Body of pancreas (tissue), 4 donors: ENCODE measurements at regions not wholly inside any gene's neighbourhood (a gene's known extent, or its start where the extent isn't known, plus 50 kb on each side); places are given as distances from the start of the nearest gene placed in this dataset.

Experiments used
- ATAC-seq: fragments of 150-250 bp; one replicate; pipeline ENCODE4 v1.9.1; 2016
- DNase-seq, 4 donors: peaks; one replicate each; pipeline ENCODE4 v3.0.0-alpha.2; 2019
- H3K27ac ChIP-seq, 4 donors: fragments of 200-600 bp; sonication (generic); 1 replicate in 3 of 4; 2 replicates in 1 of 4; pipeline versions ENCODE4 v1.5.1 to v1.6.1; 2016 to 2019; ENCODE audit warnings: mild to moderate bottlenecking in 1 of 4, mixed read lengths in 1 of 4, moderate library complexity in 1 of 4
- H3K27me3 ChIP-seq, 2 donors: fragments of 200-600 bp; sonication (generic); one replicate each; pipeline ENCODE4 v1.6.0; 2016; ENCODE audit warnings: mild to moderate bottlenecking in 1 of 2
- H3K36me3 ChIP-seq, 2 donors: fragments of 200-600 bp; sonication (generic); replicated peaks in 1 of 2; 2 replicates each; pipeline ENCODE4 v1.5.1; 2016; ENCODE audit warnings: low read depth in 2 of 2; ENCODE audit not compliant: insufficient read depth in 1 of 2
- H3K4me1 ChIP-seq: fragments of 200-600 bp; sonication (generic); one replicate; pipeline ENCODE4 v1.6.0; 2016
- H3K4me3 ChIP-seq, 2 donors: fragments of 200-600 bp; sonication (generic); 1 replicate in 1 of 2; 2 replicates in 1 of 2; pipeline ENCODE4 v1.5.1; 2016 to 2019
- H3K9me3 ChIP-seq, 3 donors: fragments of 200-600 bp; sonication (generic); 1 replicate in 2 of 3; 2 replicates in 1 of 3; pipeline ENCODE4 v1.5.1; 2016
- CTCF ChIP-seq, 7 experiments: fragments of 450-650 bp in 4 of 7; fragments of 200-600 bp in 3 of 7; sonication (generic) in 3 of 7; IDR thresholded peaks; one replicate each; pipeline ENCODE4 v1.5.1; 2016 to 2019; ENCODE audit warnings: antibody characterized with exemption in 7 of 7
- POLR2A ChIP-seq, 3 donors: fragments of 450-650 bp; IDR thresholded peaks; one replicate each; pipeline ENCODE4 v1.6.1; 2016; ENCODE audit warnings: antibody characterized with exemption in 3 of 3, mild to moderate bottlenecking in 2 of 3
- WGBS, 2 donors: methylation state at CpG; one replicate each; pipeline ENCODE4 v1.1.5; 2017; 5-methylcytosine and 5-hydroxymethylcytosine counted together
- intact Hi-C: fragments of 100-400 bp; cut with DNase I; formaldehyde crosslinking; loops from one replicate; pipeline ENCODE4 v1.15.1; 2023

DNA sequence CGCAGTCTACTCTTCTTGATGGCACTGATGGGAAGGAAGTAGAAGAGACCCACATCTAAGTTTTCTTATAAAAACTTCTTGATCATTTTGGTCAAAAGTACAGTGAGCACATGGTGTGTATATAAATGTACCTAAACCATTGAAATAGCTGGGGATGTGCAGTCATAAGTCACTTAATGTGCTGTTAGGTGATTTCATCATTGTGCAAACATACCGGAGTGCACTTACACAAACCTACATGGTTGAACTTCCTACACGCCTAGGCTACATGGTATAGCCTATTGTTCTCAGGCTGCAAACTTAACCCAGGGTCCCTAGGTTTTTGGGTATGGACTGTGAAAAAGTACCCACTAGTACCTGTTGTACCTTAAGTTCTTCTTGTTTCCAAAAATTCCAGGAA, 123.3 kb upstream of the ZNF438 start:
- WGBS, 2 donors = no CpG with 5 or more reads among the region's 3 CpGs
- intact Hi-C loops = no loop called here

GRCh38 chr10:31157123-31158010, 125.7 kb upstream of the ZNF438 start:
- no peaks in the 10 kb centered on the region for H3K36me3 ChIP-seq
- H3K27ac ChIP-seq = peak overlapping the region in 2 of 4 donors; percentile 23 to 25
- H3K9me3 ChIP-seq = no peaks in the 10 kb centered on the region
- no peak for TF ChIP-seq CTCF (IDR thresholded peaks at IDR 0.05)
- no peak for TF ChIP-seq POLR2A (IDR thresholded peaks at IDR 0.05)
- intact Hi-C loops = no loop called here
- ATAC-seq = peak; percentile 65
- no peaks in the 10 kb centered on the region for H3K27me3 ChIP-seq
- no peaks in the 10 kb centered on the region for H3K4me1 ChIP-seq
- WGBS, 2 donors = 44 to 58% methylated on average over 8 to 19 of the region's 19 CpGs
- peak in 2 of 4 donors; percentile 21 to 41 for DNase-seq
- no peak overlapping the region for H3K4me3 ChIP-seq

More for the DNA sequence above, 123.3 kb upstream of the ZNF438 start:
- Histone ChIP-seq H3K4me1 (no peaks in the 10 kb centered on the region), H3K36me3 (no peaks in the 10 kb centered on the region), H3K27me3 (no peaks in the 10 kb centered on the region), H3K4me3 (no peak overlapping the region), H3K27ac (no peak overlapping the region), H3K9me3 (no peaks in the 10 kb centered on the region)
- ATAC-seq = no peak
- TF ChIP-seq CTCF (IDR thresholded peaks at IDR 0.05) (no peak), POLR2A (IDR thresholded peaks at IDR 0.05) (no peak)
- no peak for DNase-seq

GRCh38 chr10:31158011-31158658, 126.5 kb upstream of the ZNF438 start:
- Histone ChIP-seq H3K27ac (peak overlapping the region in 2 of 4 donors; percentile 23 to 25), H3K27me3 (no peaks in the 10 kb centered on the region), H3K4me3 (no peak overlapping the region), H3K36me3 (no peaks in the 10 kb centered on the region), H3K4me1 (no peaks in the 10 kb centered on the region), H3K9me3 (no peaks in the 10 kb centered on the region)
- TF ChIP-seq POLR2A (IDR thresholded peaks at IDR 0.05) (no peak), CTCF (IDR thresholded peaks at IDR 0.05) (no peak)
- intact Hi-C loops = no loop called here
- DNase-seq (no peak), ATAC-seq (no peak)
- WGBS, 2 donors = 76 to 82% methylated on average over 9 of the region's 9 CpGs

GRCh38 chr10:31166606-31167005, 134.9 kb upstream of the ZNF438 start:
- TF ChIP-seq CTCF (IDR thresholded peaks at IDR 0.05) = no peak
- Histone ChIP-seq H3K9me3 (peaks cover 0 to 4% (median 0%) of the 10 kb centered on the region in 3 donors), H3K4me3 (no peak overlapping the region), H3K36me3 (no peaks in the 10 kb centered on the region), H3K27me3 (no peaks in the 10 kb centered on the region), H3K4me1 (no peaks in the 10 kb centered on the region), H3K27ac (no peak overlapping the region)
- no peak for DNase-seq
- WGBS, 2 donors = 80 to 90% methylated on average over 3 of the region's 3 CpGs
- intact Hi-C loops = no loop called here
- no peak for ATAC-seq
